Gastrocnemius medialis (tissue), 4 donors: ENCODE measurements at regions not wholly inside any gene's neighbourhood (a gene's known extent, or its start where the extent isn't known, plus 50 kb on each side); places are given as distances from the start of the nearest gene placed in this dataset.

ENCODE experiments used
- POLR2A ChIP-seq, 2 donors: fragments of 450-650 bp; IDR thresholded peaks; one replicate each; pipeline ENCODE4 v1.6.1; 2017; ENCODE audit warnings: antibody characterized with exemption in 2 of 2, mild to moderate bottlenecking in 2 of 2, moderate library complexity in 2 of 2
- TF ChIP-seq, protein P1 (sequence below), 5 experiments: fragments of 450-650 bp in 3 of 5; fragments of 200-600 bp in 2 of 5; sonication (generic) in 2 of 5; IDR thresholded peaks in 4 of 5; conservative IDR thresholded peaks in 1 of 5; 1 replicate in 4 of 5; 2 replicates in 1 of 5; pipeline ENCODE4 v1.5.1; 2016 to 2019; ENCODE audit warnings: antibody characterized with exemption in 5 of 5, mild to moderate bottlenecking in 3 of 5, moderate library complexity in 3 of 5

DNA sequence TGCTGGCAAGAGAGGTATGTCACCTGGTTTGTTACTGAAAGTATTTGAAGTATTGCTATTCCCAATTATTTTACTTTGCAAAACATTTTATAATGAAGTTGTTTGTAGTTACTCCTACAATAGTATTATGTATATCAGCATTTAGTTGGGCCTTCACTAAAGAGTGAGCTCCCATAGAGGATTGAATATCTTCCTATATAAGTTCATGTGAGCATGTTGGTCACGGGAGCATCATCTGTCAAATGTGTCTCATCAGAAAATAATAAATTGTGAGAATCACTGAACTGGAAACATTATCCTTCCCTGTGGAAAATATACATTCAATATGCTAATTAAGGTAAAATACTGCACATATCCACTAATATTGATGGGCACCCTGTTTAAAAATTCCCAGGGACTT is 360.1 kb upstream of the ADGRL3 start:
- no peak for TF ChIP-seq POLR2A (IDR thresholded peaks at IDR 0.05)
- TF ChIP-seq, protein P1, sequence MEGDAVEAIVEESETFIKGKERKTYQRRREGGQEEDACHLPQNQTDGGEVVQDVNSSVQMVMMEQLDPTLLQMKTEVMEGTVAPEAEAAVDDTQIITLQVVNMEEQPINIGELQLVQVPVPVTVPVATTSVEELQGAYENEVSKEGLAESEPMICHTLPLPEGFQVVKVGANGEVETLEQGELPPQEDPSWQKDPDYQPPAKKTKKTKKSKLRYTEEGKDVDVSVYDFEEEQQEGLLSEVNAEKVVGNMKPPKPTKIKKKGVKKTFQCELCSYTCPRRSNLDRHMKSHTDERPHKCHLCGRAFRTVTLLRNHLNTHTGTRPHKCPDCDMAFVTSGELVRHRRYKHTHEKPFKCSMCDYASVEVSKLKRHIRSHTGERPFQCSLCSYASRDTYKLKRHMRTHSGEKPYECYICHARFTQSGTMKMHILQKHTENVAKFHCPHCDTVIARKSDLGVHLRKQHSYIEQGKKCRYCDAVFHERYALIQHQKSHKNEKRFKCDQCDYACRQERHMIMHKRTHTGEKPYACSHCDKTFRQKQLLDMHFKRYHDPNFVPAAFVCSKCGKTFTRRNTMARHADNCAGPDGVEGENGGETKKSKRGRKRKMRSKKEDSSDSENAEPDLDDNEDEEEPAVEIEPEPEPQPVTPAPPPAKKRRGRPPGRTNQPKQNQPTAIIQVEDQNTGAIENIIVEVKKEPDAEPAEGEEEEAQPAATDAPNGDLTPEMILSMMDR (IDR thresholded peaks at IDR 0.05 in 4 of 5, conservative IDR thresholded peaks at IDR 0.05 in 1 of 5), result no peak
